Ishikawa (cell line): ENCODE measurements at regions not wholly inside any gene's neighbourhood (a gene's known extent, or its start where the extent isn't known, plus 50 kb on each side); places are given as distances from the start of the nearest gene placed in this dataset.

Experiments used
- CREB1 ChIP-seq: IDR thresholded peaks from 2 replicates; pipeline ENCODE4 v1.6.1; 2012; ENCODE audit warnings: low read depth
- EP300 ChIP-seq: IDR thresholded peaks from 2 replicates; pipeline ENCODE4 v1.6.1; 2012; ENCODE audit warnings: borderline replicate concordance
- RAD21 ChIP-seq: IDR thresholded peaks from 2 replicates; pipeline ENCODE4 v1.6.1; 2012; ENCODE audit warnings: low read depth
- TF ChIP-seq, protein P1 (sequence below): IDR thresholded peaks from 2 replicates; pipeline ENCODE4 v1.6.1; 2012
- TF ChIP-seq, protein P2 (sequence below): IDR thresholded peaks from 2 replicates; pipeline ENCODE4 v1.6.1; 2012; ENCODE audit warnings: low read depth, mild to moderate bottlenecking
- TF ChIP-seq, protein P3 (sequence below): IDR thresholded peaks from 2 replicates; pipeline ENCODE4 v1.6.1; 2012

DNA sequence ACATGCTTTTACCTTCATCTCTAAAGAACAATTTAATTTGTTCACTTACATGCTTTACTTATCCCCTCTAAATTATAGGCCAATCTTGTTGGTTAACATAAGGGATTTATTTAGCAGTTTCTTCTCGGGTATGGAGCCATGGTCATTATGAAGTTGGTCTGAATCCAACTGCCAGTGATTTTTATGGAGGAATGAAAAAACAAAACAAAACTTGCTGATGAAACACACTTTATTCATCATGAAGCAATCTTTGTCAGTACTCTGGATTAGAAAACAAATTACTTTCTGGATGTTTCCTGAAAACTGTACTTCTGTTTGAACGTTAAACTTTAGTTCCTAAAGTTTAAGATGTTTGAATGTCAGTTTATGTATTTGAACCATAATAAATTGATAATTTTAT is 715.8 kb downstream of the KLHL13 start:
- TF ChIP-seq, protein P1, sequence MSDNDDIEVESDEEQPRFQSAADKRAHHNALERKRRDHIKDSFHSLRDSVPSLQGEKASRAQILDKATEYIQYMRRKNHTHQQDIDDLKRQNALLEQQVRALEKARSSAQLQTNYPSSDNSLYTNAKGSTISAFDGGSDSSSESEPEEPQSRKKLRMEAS: no peak
- TF ChIP-seq EP300: no peak
- TF ChIP-seq, protein P2, sequence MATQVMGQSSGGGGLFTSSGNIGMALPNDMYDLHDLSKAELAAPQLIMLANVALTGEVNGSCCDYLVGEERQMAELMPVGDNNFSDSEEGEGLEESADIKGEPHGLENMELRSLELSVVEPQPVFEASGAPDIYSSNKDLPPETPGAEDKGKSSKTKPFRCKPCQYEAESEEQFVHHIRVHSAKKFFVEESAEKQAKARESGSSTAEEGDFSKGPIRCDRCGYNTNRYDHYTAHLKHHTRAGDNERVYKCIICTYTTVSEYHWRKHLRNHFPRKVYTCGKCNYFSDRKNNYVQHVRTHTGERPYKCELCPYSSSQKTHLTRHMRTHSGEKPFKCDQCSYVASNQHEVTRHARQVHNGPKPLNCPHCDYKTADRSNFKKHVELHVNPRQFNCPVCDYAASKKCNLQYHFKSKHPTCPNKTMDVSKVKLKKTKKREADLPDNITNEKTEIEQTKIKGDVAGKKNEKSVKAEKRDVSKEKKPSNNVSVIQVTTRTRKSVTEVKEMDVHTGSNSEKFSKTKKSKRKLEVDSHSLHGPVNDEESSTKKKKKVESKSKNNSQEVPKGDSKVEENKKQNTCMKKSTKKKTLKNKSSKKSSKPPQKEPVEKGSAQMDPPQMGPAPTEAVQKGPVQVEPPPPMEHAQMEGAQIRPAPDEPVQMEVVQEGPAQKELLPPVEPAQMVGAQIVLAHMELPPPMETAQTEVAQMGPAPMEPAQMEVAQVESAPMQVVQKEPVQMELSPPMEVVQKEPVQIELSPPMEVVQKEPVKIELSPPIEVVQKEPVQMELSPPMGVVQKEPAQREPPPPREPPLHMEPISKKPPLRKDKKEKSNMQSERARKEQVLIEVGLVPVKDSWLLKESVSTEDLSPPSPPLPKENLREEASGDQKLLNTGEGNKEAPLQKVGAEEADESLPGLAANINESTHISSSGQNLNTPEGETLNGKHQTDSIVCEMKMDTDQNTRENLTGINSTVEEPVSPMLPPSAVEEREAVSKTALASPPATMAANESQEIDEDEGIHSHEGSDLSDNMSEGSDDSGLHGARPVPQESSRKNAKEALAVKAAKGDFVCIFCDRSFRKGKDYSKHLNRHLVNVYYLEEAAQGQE: no peak
- no peak for TF ChIP-seq CREB1
- TF ChIP-seq, protein P3, sequence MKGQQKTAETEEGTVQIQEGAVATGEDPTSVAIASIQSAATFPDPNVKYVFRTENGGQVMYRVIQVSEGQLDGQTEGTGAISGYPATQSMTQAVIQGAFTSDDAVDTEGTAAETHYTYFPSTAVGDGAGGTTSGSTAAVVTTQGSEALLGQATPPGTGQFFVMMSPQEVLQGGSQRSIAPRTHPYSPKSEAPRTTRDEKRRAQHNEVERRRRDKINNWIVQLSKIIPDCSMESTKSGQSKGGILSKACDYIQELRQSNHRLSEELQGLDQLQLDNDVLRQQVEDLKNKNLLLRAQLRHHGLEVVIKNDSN: no peak
- no peak for TF ChIP-seq RAD21
